Keratinocyte (primary cell): ENCODE measurements at regions not wholly inside any gene's neighbourhood (a gene's known extent, or its start where the extent isn't known, plus 50 kb on each side); places are given as distances from the start of the nearest gene placed in this dataset.

Experiments
- DNase-seq: peaks from one replicate; pipeline ENCODE4 v3.0.0-alpha.2; 2011; ENCODE audit warnings: low read depth, missing footprints, low spot score
- FAIRE-seq: peaks from 2 replicates; lab custom pipeline; 2011; peaks lifted over from hg19 to GRCh38; lab: Jason Lieb, UNC
- H2AFZ ChIP-seq: 2 replicates; pipeline ENCODE4 v1.6.0; 2012; ENCODE audit warnings: low read length, control low read depth, inconsistent platforms; ENCODE audit not compliant: control insufficient read depth
- H3K27ac ChIP-seq: 2 replicates; pipeline ENCODE4 v1.5.1; 2011; ENCODE audit warnings: low read length; ENCODE audit not compliant: control insufficient read depth, insufficient read depth
- H3K27me3 ChIP-seq: 3 replicates; pipeline ENCODE4 v1.6.0; 2011; ENCODE audit warnings: low read length; ENCODE audit not compliant: control insufficient read depth, insufficient read depth; ENCODE audit errors: extremely low read depth
- H3K36me3 ChIP-seq, 2 experiments: 2 replicates in 1 of 2; 3 replicates in 1 of 2; pipeline ENCODE4 v1.5.1; 2011; ENCODE audit warnings: low read length in 2 of 2, mild to moderate bottlenecking in 1 of 2; ENCODE audit not compliant: control insufficient read depth in 2 of 2, insufficient read depth in 2 of 2; ENCODE audit errors: extremely low read depth in 1 of 2
- H3K4me1 ChIP-seq: 3 replicates; pipeline ENCODE4 v1.5.1; 2011; ENCODE audit warnings: low read length; ENCODE audit not compliant: control insufficient read depth, insufficient read depth; ENCODE audit errors: extremely low read depth
- H3K4me2 ChIP-seq: 3 replicates; pipeline ENCODE4 v1.6.0; 2011; ENCODE audit warnings: low read depth, low read length; ENCODE audit not compliant: control insufficient read depth, insufficient read depth; ENCODE audit errors: extremely low read depth
- H3K4me3 ChIP-seq, 3 experiments: fragments of 200-600 bp in 1 of 3; sonication (generic) in 1 of 3; 2 replicates in 2 of 3; 3 replicates in 1 of 3; pipeline ENCODE4 v1.5.1; 2011 to 2016; ENCODE audit warnings: low read length in 3 of 3, mild to moderate bottlenecking in 3 of 3, control low read depth in 2 of 3, inconsistent platforms in 1 of 3, low read depth in 1 of 3, mixed read lengths in 1 of 3, mixed run types in 1 of 3, moderate library complexity in 1 of 3; ENCODE audit not compliant: control insufficient read depth in 2 of 3, insufficient read depth in 2 of 3; ENCODE audit errors: extremely low read depth in 1 of 3
- H3K79me2 ChIP-seq: 2 replicates; pipeline ENCODE4 v1.6.0; 2012; ENCODE audit warnings: low read length; ENCODE audit not compliant: control insufficient read depth, insufficient read depth
- H3K9ac ChIP-seq: 3 replicates; pipeline ENCODE4 v1.6.0; 2011; ENCODE audit warnings: low read length; ENCODE audit not compliant: control insufficient read depth, insufficient read depth; ENCODE audit errors: extremely low read depth
- H3K9me1 ChIP-seq: 3 replicates; pipeline ENCODE4 v1.6.0; 2011; ENCODE audit warnings: low read length; ENCODE audit not compliant: control insufficient read depth, insufficient read depth; ENCODE audit errors: extremely low read depth
- H3K9me3 ChIP-seq: 2 replicates; pipeline ENCODE4 v1.5.1; 2012; ENCODE audit warnings: low read depth, low read length; ENCODE audit not compliant: control insufficient read depth
- H4K20me1 ChIP-seq: 3 replicates; pipeline ENCODE4 v1.6.0; 2011; ENCODE audit warnings: low read length; ENCODE audit not compliant: control insufficient read depth, insufficient read depth; ENCODE audit errors: extremely low read depth
- EZH2 ChIP-seq: IDR thresholded peaks from one replicate; pipeline ENCODE4 v1.6.1; 2012; ENCODE audit warnings: inconsistent platforms, mild to moderate bottlenecking, low read length, moderate library complexity
- dilution Hi-C: fragments of 300-500 bp; cut with MboI; formaldehyde crosslinking; loops from one replicate; pipeline ENCODE4 v1.7.0; 2020; ENCODE audit warnings: low sequenced_read_pairs; ENCODE audit not compliant: extremely low pct_ligation_motif_present
- TF ChIP-seq, protein P1 (sequence below), 3 experiments: IDR thresholded peaks in 1 of 3; conservative IDR thresholded peaks in 1 of 3; optimal IDR thresholded peaks in 1 of 3; 2 replicates in 2 of 3; 3 replicates in 1 of 3; pipeline versions ENCODE3 to v1.5.1; 2011; ENCODE audit warnings: low read length in 3 of 3, mild to moderate bottlenecking in 3 of 3, moderate library complexity in 2 of 3, control low read depth in 1 of 3, inconsistent platforms in 1 of 3; ENCODE audit not compliant: insufficient read depth in 2 of 3; ENCODE audit errors: extremely low read depth in 1 of 3

DNA sequence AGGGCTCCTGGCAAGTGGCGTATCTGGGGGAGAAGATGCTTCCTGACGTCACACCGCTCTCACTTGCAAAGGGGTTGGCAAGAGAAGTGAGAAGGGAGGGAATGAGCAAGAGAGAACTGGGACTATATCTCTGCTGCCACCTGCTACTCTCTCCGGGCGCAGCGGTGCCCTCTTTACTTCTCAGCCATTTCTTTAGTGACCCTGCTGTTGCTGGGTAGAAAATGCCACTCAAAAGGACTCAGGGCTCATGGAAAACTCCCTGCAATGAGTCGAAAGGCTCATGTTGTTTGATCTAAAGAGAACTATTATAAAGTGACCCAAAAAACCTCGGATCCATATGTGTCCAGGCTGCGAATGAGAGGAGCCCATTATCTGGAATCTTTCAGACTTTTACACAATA is 401.8 kb downstream of the SAMD5 start:
- no peak overlapping the region for H3K4me3 ChIP-seq
- no peaks in the 10 kb centered on the region for H3K27me3 ChIP-seq
- H3K9me1 ChIP-seq = no peaks in the 10 kb centered on the region
- H3K79me2 ChIP-seq = no peaks in the 10 kb centered on the region
- H3K4me2 ChIP-seq = no peak overlapping the region
- no peaks in the 10 kb centered on the region for H3K4me1 ChIP-seq
- no peaks in the 10 kb centered on the region for H4K20me1 ChIP-seq
- no peak overlapping the region for H2AFZ ChIP-seq
- no peak overlapping the region for H3K9ac ChIP-seq
- dilution Hi-C loops = no loop called here
- FAIRE-seq (no peak), DNase-seq (no peak)
- H3K27ac ChIP-seq = no peak overlapping the region
- TF ChIP-seq, protein P1, sequence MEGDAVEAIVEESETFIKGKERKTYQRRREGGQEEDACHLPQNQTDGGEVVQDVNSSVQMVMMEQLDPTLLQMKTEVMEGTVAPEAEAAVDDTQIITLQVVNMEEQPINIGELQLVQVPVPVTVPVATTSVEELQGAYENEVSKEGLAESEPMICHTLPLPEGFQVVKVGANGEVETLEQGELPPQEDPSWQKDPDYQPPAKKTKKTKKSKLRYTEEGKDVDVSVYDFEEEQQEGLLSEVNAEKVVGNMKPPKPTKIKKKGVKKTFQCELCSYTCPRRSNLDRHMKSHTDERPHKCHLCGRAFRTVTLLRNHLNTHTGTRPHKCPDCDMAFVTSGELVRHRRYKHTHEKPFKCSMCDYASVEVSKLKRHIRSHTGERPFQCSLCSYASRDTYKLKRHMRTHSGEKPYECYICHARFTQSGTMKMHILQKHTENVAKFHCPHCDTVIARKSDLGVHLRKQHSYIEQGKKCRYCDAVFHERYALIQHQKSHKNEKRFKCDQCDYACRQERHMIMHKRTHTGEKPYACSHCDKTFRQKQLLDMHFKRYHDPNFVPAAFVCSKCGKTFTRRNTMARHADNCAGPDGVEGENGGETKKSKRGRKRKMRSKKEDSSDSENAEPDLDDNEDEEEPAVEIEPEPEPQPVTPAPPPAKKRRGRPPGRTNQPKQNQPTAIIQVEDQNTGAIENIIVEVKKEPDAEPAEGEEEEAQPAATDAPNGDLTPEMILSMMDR (optimal IDR thresholded peaks at IDR 0.05 in 1 of 3, IDR thresholded peaks at IDR 0.05 in 1 of 3, conservative IDR thresholded peaks at IDR 0.05 in 1 of 3; ENCODE audit: extremely low read depth in 1 of 3, insufficient read depth in 2 of 3, low read length in 3 of 3) = no peak
- no peak for TF ChIP-seq EZH2
- H3K9me3 ChIP-seq = no peaks in the 10 kb centered on the region
- H3K36me3 ChIP-seq = no peaks in the 10 kb centered on the region

- Histone ChIP-seq H3K9me1 (no peaks in the 10 kb centered on the region), H3K36me3 (no peaks in the 10 kb centered on the region), H4K20me1 (no peaks in the 10 kb centered on the region), H2AFZ (no peak overlapping the region), H3K27me3 (no peaks in the 10 kb centered on the region), H3K4me2 (no peak overlapping the region), H3K4me1 (no peaks in the 10 kb centered on the region), H3K4me3 (no peak overlapping the region), H3K9me3 (no peaks in the 10 kb centered on the region), H3K79me2 (no peaks in the 10 kb centered on the region), H3K27ac (no peak overlapping the region), H3K9ac (no peak overlapping the region)
- no peak for TF ChIP-seq EZH2
- TF ChIP-seq, protein P1 (optimal IDR thresholded peaks at IDR 0.05 in 1 of 3, IDR thresholded peaks at IDR 0.05 in 1 of 3, conservative IDR thresholded peaks at IDR 0.05 in 1 of 3; ENCODE audit: extremely low read depth in 1 of 3, insufficient read depth in 2 of 3, low read length in 3 of 3) = no peak
- FAIRE-seq = no peak
- DNase-seq = no peak
- dilution Hi-C loops = no loop called here
Observed at GRCh38 chr6:147911057-147911456, 402.6 kb downstream of the SAMD5 start.
